Sigmoid colon (tissue), 4 donors: ENCODE measurements at regions not wholly inside any gene's neighbourhood (a gene's known extent, or its start where the extent isn't known, plus 50 kb on each side); places are given as distances from the start of the nearest gene placed in this dataset.

Source experiments
- CTCF ChIP-seq, 4 experiments: fragments of 450-650 bp in 3 of 4; fragments of 200-600 bp in 1 of 4; IDR thresholded peaks; one replicate each; pipeline ENCODE4 v1.5.1; 2016 to 2019; ENCODE audit warnings: antibody characterized with exemption in 4 of 4, mild to moderate bottlenecking in 3 of 4, moderate library complexity in 2 of 4
- POLR2AphosphoS5 ChIP-seq, 4 donors: sonication (generic); formaldehyde crosslinking; IDR thresholded peaks; one replicate each; pipeline ENCODE4 v1.6.1; 2017; ENCODE audit warnings: antibody characterized with exemption in 4 of 4

GRCh38 chr7:125857606-125858005 is 928.0 kb upstream of the POT1 start:
- TF ChIP-seq CTCF (IDR thresholded peaks at IDR 0.05) (no peak), POLR2AphosphoS5 (IDR thresholded peaks at IDR 0.05) (no peak)
